Adrenal gland (tissue), 9 donors: ENCODE measurements at regions not wholly inside any gene's neighbourhood (a gene's known extent, or its start where the extent isn't known, plus 50 kb on each side); places are given as distances from the start of the nearest gene placed in this dataset.

Source experiments
- DNase-seq, 7 donors: peaks; one replicate each; pipeline ENCODE4 v3.0.0-alpha.2; 2019 to 2020
- H3K27ac ChIP-seq, 5 donors: fragments of 200-600 bp; sonication (generic) in 4 of 5; 1 replicate in 3 of 5; 2 replicates in 2 of 5; pipeline versions ENCODE4 v1.5.1 to v1.8.0; 2016 to 2020; ENCODE audit warnings: mild to moderate bottlenecking in 1 of 5
- H3K27me3 ChIP-seq: fragments of 200-600 bp; 2 replicates; pipeline ENCODE4 v1.8.0; 2021
- H3K36me3 ChIP-seq, 2 donors: fragments of 200-600 bp; replicated peaks in 1 of 2; 1 replicate in 1 of 2; 2 replicates in 1 of 2; pipeline versions ENCODE4 v1.5.1 to v1.8.0; 2018 to 2022
- H3K4me1 ChIP-seq, 2 donors: fragments of 200-600 bp; replicated peaks in 1 of 2; 1 replicate in 1 of 2; 2 replicates in 1 of 2; pipeline versions ENCODE4 v1.5.1 to v1.8.0; 2018 to 2021
- H3K4me3 ChIP-seq, 4 donors: fragments of 200-600 bp; sonication (generic) in 3 of 4; one replicate each; pipeline ENCODE4 v1.5.1; 2016 to 2018
- H3K9me3 ChIP-seq, 3 donors: fragments of 200-600 bp; sonication (generic) in 1 of 3; replicated peaks in 1 of 3; 1 replicate in 2 of 3; 2 replicates in 1 of 3; pipeline versions ENCODE4 v1.5.1 to v1.8.0; 2016 to 2021
- POLR2A ChIP-seq, 2 donors: fragments of 450-650 bp; IDR thresholded peaks; one replicate each; pipeline ENCODE4 v1.6.1; 2017; ENCODE audit warnings: antibody characterized with exemption in 2 of 2, mild to moderate bottlenecking in 2 of 2, moderate library complexity in 1 of 2
- WGBS, 4 donors: extraction: QIAGEN DNeasy Blood & Tissue Kit in 2 of 4; methylation state at CpG; one replicate each; pipeline versions ENCODE4 v1.1.5 to v1.1.7; 2013 to 2017; 5-methylcytosine and 5-hydroxymethylcytosine counted together
- intact Hi-C, 2 donors: fragments of 100-400 bp; cut with DNase I; formaldehyde crosslinking; loops; one replicate each; pipeline versions ENCODE4 v1.14.1 to v1.15.0; 2022 to 2023
- TF ChIP-seq, protein P1 (sequence below), 6 experiments: fragments of 450-650 bp in 4 of 6; fragments of 200-600 bp in 2 of 6; sonication (generic) in 1 of 6; IDR thresholded peaks; 1 replicate in 5 of 6; 2 replicates in 1 of 6; pipeline versions ENCODE4 v1.5.1 to v1.8.0; 2016 to 2021; ENCODE audit warnings: antibody characterized with exemption in 6 of 6, mild to moderate bottlenecking in 2 of 6, moderate library complexity in 1 of 6
- donor health status: healthy with polysubstance abuse.
- donor health status: Bipolar disorder and iron deficiency.
- donor health status: DM: yes; HTN: yes; CAD: no.
- donor health status: DM: no; HTN: no; CAD: no.
- donor health status: DM: no; HTN: no; CAD: no.

- Histone ChIP-seq H3K4me3 (no peak overlapping the region), H3K36me3 (no peaks in the 10 kb centered on the region), H3K27ac (no peak overlapping the region), H3K27me3 (no peaks in the 10 kb centered on the region), H3K9me3 (no peaks in the 10 kb centered on the region), H3K4me1 (no peaks in the 10 kb centered on the region)
- DNase-seq: no peak
- no peak for TF ChIP-seq POLR2A (IDR thresholded peaks at IDR 0.05)
- TF ChIP-seq, protein P1, sequence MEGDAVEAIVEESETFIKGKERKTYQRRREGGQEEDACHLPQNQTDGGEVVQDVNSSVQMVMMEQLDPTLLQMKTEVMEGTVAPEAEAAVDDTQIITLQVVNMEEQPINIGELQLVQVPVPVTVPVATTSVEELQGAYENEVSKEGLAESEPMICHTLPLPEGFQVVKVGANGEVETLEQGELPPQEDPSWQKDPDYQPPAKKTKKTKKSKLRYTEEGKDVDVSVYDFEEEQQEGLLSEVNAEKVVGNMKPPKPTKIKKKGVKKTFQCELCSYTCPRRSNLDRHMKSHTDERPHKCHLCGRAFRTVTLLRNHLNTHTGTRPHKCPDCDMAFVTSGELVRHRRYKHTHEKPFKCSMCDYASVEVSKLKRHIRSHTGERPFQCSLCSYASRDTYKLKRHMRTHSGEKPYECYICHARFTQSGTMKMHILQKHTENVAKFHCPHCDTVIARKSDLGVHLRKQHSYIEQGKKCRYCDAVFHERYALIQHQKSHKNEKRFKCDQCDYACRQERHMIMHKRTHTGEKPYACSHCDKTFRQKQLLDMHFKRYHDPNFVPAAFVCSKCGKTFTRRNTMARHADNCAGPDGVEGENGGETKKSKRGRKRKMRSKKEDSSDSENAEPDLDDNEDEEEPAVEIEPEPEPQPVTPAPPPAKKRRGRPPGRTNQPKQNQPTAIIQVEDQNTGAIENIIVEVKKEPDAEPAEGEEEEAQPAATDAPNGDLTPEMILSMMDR (IDR thresholded peaks at IDR 0.05): no peak
- intact Hi-C loops: no loop called here
These were observed 100.9 kb downstream of the AQP4 start for GRCh38 chr18:26764586-26764985.

- H3K9me3 ChIP-seq: no peaks in the 10 kb centered on the region
- H3K27ac ChIP-seq: no peak overlapping the region
- H3K4me1 ChIP-seq: no peaks in the 10 kb centered on the region
- H3K4me3 ChIP-seq: no peak overlapping the region
- H3K27me3 ChIP-seq: no peaks in the 10 kb centered on the region
- TF ChIP-seq, protein P1 (IDR thresholded peaks at IDR 0.05): no peak
- no peak for TF ChIP-seq POLR2A (IDR thresholded peaks at IDR 0.05)
- intact Hi-C loops: no loop called here
- DNase-seq: no peak
- no peaks in the 10 kb centered on the region for H3K36me3 ChIP-seq
- 92 to 100% (median 95%) methylated on average over 1 of the region's 1 CpG for WGBS, 4 donors
These were observed 101.3 kb downstream of the AQP4 start for GRCh38 chr18:26764177-26764576.

DNA sequence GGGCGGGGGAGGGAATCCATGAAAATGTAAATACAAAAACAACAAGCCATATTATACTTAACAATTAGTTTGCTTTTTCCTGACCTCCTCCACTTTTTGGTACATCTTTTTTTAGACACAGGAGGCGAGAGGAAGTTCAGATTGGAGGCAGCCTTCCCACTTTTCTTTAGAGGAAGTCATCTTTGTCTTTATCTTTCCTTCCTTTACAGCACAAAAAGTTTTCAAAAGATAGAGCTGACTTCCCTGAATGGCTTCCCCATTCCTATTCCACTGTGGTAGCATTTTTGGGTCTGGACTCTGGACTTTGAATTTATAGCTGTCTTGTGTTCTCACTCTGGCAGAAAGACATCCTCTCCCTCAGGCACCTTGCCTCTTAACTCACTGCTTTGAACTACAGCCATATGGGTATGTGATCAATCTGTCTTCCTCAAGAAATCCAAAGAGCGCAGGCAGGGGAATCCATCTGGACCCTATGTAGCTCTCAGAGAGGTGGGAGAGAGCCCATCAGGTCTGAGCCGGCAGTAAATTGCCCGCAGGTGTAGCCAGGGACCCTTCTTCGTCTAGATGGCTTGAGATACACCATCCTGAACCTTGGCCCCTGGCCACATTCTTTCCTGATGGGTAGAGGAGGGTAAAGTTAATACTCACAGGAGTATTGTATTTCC is 101.9 kb downstream of the AQP4 start:
- no peak for DNase-seq
- no peaks in the 10 kb centered on the region for H3K27me3 ChIP-seq
- no peaks in the 10 kb centered on the region for H3K36me3 ChIP-seq
- 64 to 77% (median 72%) methylated on average over 5 to 6 of the region's 6 CpGs for WGBS, 4 donors
- no peak overlapping the region for H3K27ac ChIP-seq
- TF ChIP-seq POLR2A (IDR thresholded peaks at IDR 0.05): no peak
- TF ChIP-seq, protein P1 (IDR thresholded peaks at IDR 0.05): no peak
- H3K9me3 ChIP-seq: no peaks in the 10 kb centered on the region
- H3K4me1 ChIP-seq: no peaks in the 10 kb centered on the region
- intact Hi-C loops: no loop called here
- no peak overlapping the region for H3K4me3 ChIP-seq

DNA sequence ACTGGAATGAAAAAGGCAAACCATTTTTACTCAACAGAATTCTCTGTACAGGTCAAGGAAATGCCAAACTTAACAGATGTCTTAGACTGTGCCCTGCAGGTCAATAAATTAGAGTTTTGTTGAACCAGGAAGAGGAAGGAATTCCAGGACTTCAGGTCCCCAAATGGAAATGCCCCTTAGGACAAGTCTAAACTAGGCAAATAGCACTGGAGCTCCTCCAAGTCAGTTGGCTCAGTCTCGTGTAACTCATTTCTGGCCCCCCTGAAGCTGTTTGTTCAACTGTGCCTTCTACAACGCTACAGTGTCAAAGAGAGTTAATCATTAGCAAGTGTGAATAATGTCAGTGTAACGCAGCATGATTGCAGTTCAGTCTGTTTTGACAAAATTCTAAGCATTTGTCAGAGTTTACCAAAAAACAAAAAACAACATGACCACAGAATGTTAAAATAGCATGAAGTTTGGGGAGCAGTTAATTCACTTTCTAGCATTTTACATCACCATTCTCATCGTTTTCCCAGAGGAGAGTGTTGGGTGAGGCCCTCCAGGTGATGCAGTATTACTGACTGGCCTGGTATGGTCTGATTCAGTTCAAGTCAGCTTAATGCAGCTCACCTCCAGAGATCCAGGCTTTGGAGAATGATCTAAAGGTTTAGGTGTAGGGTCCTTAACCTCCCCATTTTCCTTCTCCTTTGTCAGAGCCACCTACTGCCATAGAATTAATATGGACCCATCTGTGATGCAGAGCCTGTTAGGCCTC is 108.1 kb downstream of the AQP4 start:
- Histone ChIP-seq H3K4me1 (peaks cover 13% of the 10 kb centered on the region in 2 donors), H3K36me3 (no peaks in the 10 kb centered on the region), H3K9me3 (no peaks in the 10 kb centered on the region), H3K27me3 (no peaks in the 10 kb centered on the region), H3K27ac (no peak overlapping the region), H3K4me3 (no peak overlapping the region)
- intact Hi-C loops: no loop called here
- 56 to 71% (median 62%) methylated on average over 4 of the region's 4 CpGs for WGBS, 4 donors
- no peak for DNase-seq
- TF ChIP-seq, protein P1 (IDR thresholded peaks at IDR 0.05): no peak
